NT2/D1 (cell line): ENCODE measurements at regions not wholly inside any gene's neighbourhood (a gene's known extent, or its start where the extent isn't known, plus 50 kb on each side); places are given as distances from the start of the nearest gene placed in this dataset.

ENCODE experiments used
- DNase-seq: peaks from one replicate; pipeline ENCODE4 v3.0.0-alpha.2; 2011; ENCODE audit warnings: low read depth, low spot score
- H3K27me3 ChIP-seq: 2 replicates; pipeline ENCODE4 v1.6.0; 2011; ENCODE audit warnings: mild to moderate bottlenecking; ENCODE audit not compliant: insufficient read length, insufficient read depth
- H3K36me3 ChIP-seq: 2 replicates; pipeline ENCODE4 v1.6.1; 2011; ENCODE audit warnings: mild to moderate bottlenecking, low read length, mixed read lengths; ENCODE audit not compliant: insufficient read depth, insufficient read length
- H3K4me1 ChIP-seq: 2 replicates; pipeline ENCODE4 v1.5.1; 2011; ENCODE audit not compliant: insufficient read depth, insufficient read length
- H3K4me3 ChIP-seq: 2 replicates; pipeline ENCODE4 v1.5.1; 2011; ENCODE audit warnings: low read depth; ENCODE audit not compliant: insufficient read length
- H3K9ac ChIP-seq: 2 replicates; pipeline ENCODE4 v1.6.0; 2011; ENCODE audit warnings: low read depth; ENCODE audit not compliant: insufficient read length
- H3K9me3 ChIP-seq: 2 replicates; pipeline ENCODE4 v1.5.1; 2011; ENCODE audit warnings: mild to moderate bottlenecking, low read length; ENCODE audit not compliant: insufficient read depth
- SUZ12 ChIP-seq: IDR thresholded peaks from 2 replicates; pipeline ENCODE4 v1.6.1; 2011; ENCODE audit not compliant: insufficient read length, insufficient read depth; ENCODE audit errors: extremely low read depth
- YY1 ChIP-seq: IDR thresholded peaks from 2 replicates; pipeline ENCODE4 v1.6.1; 2011; ENCODE audit not compliant: insufficient read length, insufficient read depth
- ZNF274 ChIP-seq: IDR thresholded peaks from 2 replicates; pipeline ENCODE4 v1.6.1; 2011; ENCODE audit warnings: mild to moderate bottlenecking, low read depth, low read length

DNA sequence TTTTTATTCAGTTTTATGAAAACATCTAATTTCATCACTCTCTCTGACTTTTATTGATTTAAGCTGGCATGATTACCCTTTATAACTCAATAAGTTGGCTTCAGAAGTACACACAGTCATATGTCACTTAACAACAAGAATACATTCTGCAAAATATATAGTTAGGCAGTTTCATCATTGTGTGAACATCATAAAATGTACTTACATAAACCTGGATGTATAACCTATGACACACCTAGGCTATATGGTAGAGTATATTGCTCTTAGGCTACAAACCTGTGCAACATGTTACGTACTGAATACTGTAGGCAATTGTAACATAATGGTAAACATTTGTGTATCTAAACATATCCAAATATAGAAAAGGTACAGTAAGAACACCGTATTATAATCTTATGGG is 362.2 kb upstream of the BTBD3 start:
- no peak for TF ChIP-seq ZNF274
- TF ChIP-seq SUZ12: no peak
- TF ChIP-seq YY1: no peak
- Histone ChIP-seq H3K9me3 (no peaks in the 10 kb centered on the region), H3K4me3 (no peak overlapping the region), H3K4me1 (no peaks in the 10 kb centered on the region), H3K9ac (no peak overlapping the region), H3K27me3 (no peaks in the 10 kb centered on the region), H3K36me3 (no peaks in the 10 kb centered on the region)
- DNase-seq: no peak

GRCh38 chr20:11556410-11556809 is 361.3 kb upstream of the BTBD3 start:
- H3K36me3 ChIP-seq: no peaks in the 10 kb centered on the region
- H3K9me3 ChIP-seq: no peaks in the 10 kb centered on the region
- no peak for DNase-seq
- no peaks in the 10 kb centered on the region for H3K4me1 ChIP-seq
- TF ChIP-seq ZNF274 (no peak), YY1 (no peak), SUZ12 (no peak)
- no peak overlapping the region for H3K9ac ChIP-seq
- H3K4me3 ChIP-seq: no peak overlapping the region
- no peaks in the 10 kb centered on the region for H3K27me3 ChIP-seq

DNA sequence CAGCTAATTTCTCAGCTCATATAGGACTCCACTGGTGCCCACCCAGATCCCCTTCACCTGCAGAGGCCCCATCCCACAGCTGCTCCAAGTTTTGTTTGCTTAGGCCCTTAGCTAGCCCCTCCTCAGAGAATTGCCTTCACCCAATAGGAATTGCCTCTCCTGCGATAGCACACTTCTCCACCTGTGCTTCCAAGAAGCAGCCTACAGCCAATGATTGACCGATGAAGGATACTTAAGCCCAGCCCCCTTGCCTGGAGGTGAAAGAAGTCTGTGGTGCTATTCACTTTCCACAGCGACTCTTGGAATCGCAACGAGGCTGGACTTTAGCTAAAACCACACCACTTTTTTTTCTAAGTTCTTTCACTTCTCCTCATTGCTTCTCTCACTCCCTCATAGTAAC is 353.2 kb upstream of the BTBD3 start:
- no peaks in the 10 kb centered on the region for H3K9me3 ChIP-seq

GRCh38 chr20:11569163-11569562 is 348.5 kb upstream of the BTBD3 start:
- peaks cover 2% of the 10 kb centered on the region for H3K4me1 ChIP-seq
- H3K36me3 ChIP-seq: no peaks in the 10 kb centered on the region
- H3K4me3 ChIP-seq: no peak overlapping the region
- no peak overlapping the region for H3K9ac ChIP-seq
- TF ChIP-seq YY1: no peak
- TF ChIP-seq ZNF274: no peak
- no peak for TF ChIP-seq SUZ12
- DNase-seq: peak; percentile 78
- no peaks in the 10 kb centered on the region for H3K9me3 ChIP-seq
- H3K27me3 ChIP-seq: no peaks in the 10 kb centered on the region

More for the DNA sequence above, 353.2 kb upstream of the BTBD3 start:
- no peaks in the 10 kb centered on the region for H3K36me3 ChIP-seq
- no peaks in the 10 kb centered on the region for H3K4me1 ChIP-seq
- DNase-seq: no peak
- H3K27me3 ChIP-seq: no peaks in the 10 kb centered on the region
- TF ChIP-seq SUZ12: no peak
- TF ChIP-seq YY1: no peak
- no peak overlapping the region for H3K4me3 ChIP-seq
- H3K9ac ChIP-seq: no peak overlapping the region

DNA sequence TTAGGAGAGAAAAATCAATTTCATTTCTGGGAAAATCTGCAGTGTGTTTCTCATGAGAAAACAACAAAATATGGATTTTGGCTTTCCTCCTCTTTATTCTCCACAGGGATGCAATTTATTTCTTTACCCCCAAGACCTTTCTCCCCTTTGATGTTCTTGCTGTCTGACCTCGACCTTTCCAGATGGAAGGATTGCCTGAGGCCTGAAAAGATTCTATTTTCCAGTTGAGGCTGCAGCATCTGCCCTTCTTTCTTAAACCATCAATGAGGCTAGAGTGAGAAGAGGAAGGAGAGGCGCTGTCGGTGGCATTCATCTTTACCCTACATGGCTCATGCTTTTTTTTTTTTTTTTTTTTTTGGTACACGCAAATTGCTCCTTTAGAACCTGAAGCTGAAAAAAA is 344.2 kb upstream of the BTBD3 start:
- Histone ChIP-seq H3K9ac (no peak overlapping the region), H3K27me3 (no peaks in the 10 kb centered on the region), H3K4me1 (peaks cover 2% of the 10 kb centered on the region), H3K9me3 (no peaks in the 10 kb centered on the region), H3K4me3 (no peak overlapping the region), H3K36me3 (no peaks in the 10 kb centered on the region)
- TF ChIP-seq SUZ12: no peak
- no peak for TF ChIP-seq ZNF274
- no peak for TF ChIP-seq YY1
- DNase-seq: no peak

- Histone ChIP-seq H3K9ac (no peak overlapping the region), H3K9me3 (no peaks in the 10 kb centered on the region), H3K36me3 (no peaks in the 10 kb centered on the region), H3K4me1 (no peaks in the 10 kb centered on the region), H3K27me3 (no peaks in the 10 kb centered on the region), H3K4me3 (no peak overlapping the region)
- TF ChIP-seq YY1 (no peak), ZNF274 (no peak), SUZ12 (no peak)
- DNase-seq: no peak
These were observed 336.4 kb upstream of the BTBD3 start for GRCh38 chr20:11581271-11581670.

- H3K9me3 ChIP-seq: no peaks in the 10 kb centered on the region
- TF ChIP-seq ZNF274: no peak
- no peak for TF ChIP-seq SUZ12
- no peak for TF ChIP-seq YY1
- no peaks in the 10 kb centered on the region for H3K4me1 ChIP-seq
- no peaks in the 10 kb centered on the region for H3K36me3 ChIP-seq
- H3K27me3 ChIP-seq: no peaks in the 10 kb centered on the region
- no peak overlapping the region for H3K4me3 ChIP-seq
- H3K9ac ChIP-seq: no peak overlapping the region
- no peak for DNase-seq
These were observed 335.6 kb upstream of the BTBD3 start for GRCh38 chr20:11582060-11582459.

DNA sequence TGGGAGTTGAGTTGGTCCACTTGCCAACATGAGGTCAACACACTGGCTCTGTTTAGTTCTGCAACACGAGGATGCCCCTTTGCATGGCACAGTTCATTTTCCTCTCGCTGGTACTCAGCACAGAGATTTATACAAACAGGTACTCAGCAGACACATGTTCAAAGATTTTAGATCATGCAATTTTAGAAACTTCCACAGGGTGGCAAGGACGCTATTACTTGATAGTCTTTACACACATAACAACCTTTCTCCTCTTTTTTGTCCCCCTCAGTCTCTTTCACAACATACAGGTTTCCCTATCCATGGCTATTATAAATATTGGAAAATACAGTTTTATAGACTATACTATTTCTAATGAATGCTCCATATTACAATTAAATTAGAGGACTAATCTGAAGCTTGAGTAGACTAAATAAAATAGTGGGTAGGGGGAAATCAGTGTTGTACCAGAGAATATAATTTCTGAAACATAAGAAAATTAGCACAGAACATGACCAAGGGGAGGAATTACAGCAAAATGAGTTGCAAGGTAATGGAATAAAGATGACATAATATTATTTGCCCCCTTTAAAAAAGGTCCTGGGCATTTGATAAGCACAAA is 331.8 kb upstream of the BTBD3 start:
- Histone ChIP-seq H3K36me3 (no peaks in the 10 kb centered on the region), H3K4me3 (no peak overlapping the region), H3K9me3 (no peaks in the 10 kb centered on the region), H3K4me1 (no peaks in the 10 kb centered on the region), H3K9ac (no peak overlapping the region), H3K27me3 (no peaks in the 10 kb centered on the region)
- no peak for TF ChIP-seq YY1
- TF ChIP-seq SUZ12: no peak
- no peak for TF ChIP-seq ZNF274
- DNase-seq: no peak
